ENCODE measurements at regions not wholly inside any gene's neighbourhood (a gene's known extent, or its start where the extent isn't known, plus 50 kb on each side); places are given as distances from the start of the nearest gene placed in this dataset.

DNA sequence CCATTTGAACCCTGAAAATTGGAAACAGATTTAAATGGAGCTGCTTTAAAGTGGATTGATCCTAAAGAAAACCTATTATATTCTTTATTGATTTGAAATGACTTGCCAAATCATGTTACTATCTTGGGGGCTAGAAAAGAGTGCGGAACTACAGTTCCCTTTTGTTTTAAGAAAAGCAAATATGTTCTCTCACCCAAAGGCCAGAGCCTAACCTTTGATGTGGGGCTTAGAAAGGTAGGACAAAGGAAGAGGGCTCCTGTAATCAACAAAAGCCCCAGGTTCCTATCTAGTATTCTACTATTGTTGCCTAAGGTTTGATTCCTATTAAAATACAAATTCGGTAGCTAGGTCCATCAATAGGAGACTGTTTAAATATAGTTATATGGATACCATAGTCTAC lies 100.8 kb upstream of the BEND6 start:
- TF ChIP-seq, protein P1, sequence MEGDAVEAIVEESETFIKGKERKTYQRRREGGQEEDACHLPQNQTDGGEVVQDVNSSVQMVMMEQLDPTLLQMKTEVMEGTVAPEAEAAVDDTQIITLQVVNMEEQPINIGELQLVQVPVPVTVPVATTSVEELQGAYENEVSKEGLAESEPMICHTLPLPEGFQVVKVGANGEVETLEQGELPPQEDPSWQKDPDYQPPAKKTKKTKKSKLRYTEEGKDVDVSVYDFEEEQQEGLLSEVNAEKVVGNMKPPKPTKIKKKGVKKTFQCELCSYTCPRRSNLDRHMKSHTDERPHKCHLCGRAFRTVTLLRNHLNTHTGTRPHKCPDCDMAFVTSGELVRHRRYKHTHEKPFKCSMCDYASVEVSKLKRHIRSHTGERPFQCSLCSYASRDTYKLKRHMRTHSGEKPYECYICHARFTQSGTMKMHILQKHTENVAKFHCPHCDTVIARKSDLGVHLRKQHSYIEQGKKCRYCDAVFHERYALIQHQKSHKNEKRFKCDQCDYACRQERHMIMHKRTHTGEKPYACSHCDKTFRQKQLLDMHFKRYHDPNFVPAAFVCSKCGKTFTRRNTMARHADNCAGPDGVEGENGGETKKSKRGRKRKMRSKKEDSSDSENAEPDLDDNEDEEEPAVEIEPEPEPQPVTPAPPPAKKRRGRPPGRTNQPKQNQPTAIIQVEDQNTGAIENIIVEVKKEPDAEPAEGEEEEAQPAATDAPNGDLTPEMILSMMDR (IDR thresholded peaks at IDR 0.05; ENCODE audit: low read depth, low read length, poor library complexity, severe bottlenecking) = no peak
- no peak for TF ChIP-seq EZH2phosphoT487 (IDR thresholded peaks at IDR 0.05; ENCODE audit: borderline replicate concordance, low read length)

All from DOHH2 (cell line).